Loucy (cell line): ENCODE measurements at regions not wholly inside any gene's neighbourhood (a gene's known extent, or its start where the extent isn't known, plus 50 kb on each side); places are given as distances from the start of the nearest gene placed in this dataset.

ENCODE experiments used
- H2AFZ ChIP-seq: fragments of 200-600 bp; sonication (generic); 2 replicates; pipeline ENCODE4 v1.6.0; 2016; ENCODE audit warnings: antibody characterized with exemption, mild to moderate bottlenecking, low read length, moderate library complexity
- H3F3A ChIP-seq: fragments of 200-600 bp; 2 replicates; pipeline ENCODE4 v1.6.0; 2016; ENCODE audit warnings: antibody characterized with exemption, low read depth, mild to moderate bottlenecking
- H3K27me3 ChIP-seq: fragments of 200-600 bp; sonication (generic); 2 replicates; pipeline ENCODE4 v1.6.1; 2014; ENCODE audit warnings: low read length, mild to moderate bottlenecking; ENCODE audit not compliant: insufficient read depth, poor library complexity, severe bottlenecking
- H3K36me3 ChIP-seq: fragments of 200-600 bp; sonication (generic); 2 replicates; pipeline ENCODE4 v1.6.1; 2016; ENCODE audit warnings: low read length; ENCODE audit not compliant: insufficient read depth
- H3K4me1 ChIP-seq: fragments of 200-600 bp; sonication (generic); 2 replicates; pipeline ENCODE4 v1.5.1; 2014; ENCODE audit warnings: low read length, mild to moderate bottlenecking; ENCODE audit not compliant: insufficient read depth, poor library complexity, severe bottlenecking
- H3K4me2 ChIP-seq: fragments of 200-600 bp; sonication (generic); 2 replicates; pipeline ENCODE4 v1.6.0; 2014; ENCODE audit warnings: antibody characterized with exemption, low read length, low read depth, mild to moderate bottlenecking; ENCODE audit not compliant: poor library complexity, severe bottlenecking
- H3K4me3 ChIP-seq: fragments of 200-600 bp; sonication (generic); 2 replicates; pipeline ENCODE4 v1.5.1; 2014; ENCODE audit warnings: low read length, mild to moderate bottlenecking, mixed read lengths; ENCODE audit not compliant: poor library complexity, severe bottlenecking
- H3K79me2 ChIP-seq: fragments of 200-600 bp; sonication (generic); 2 replicates; pipeline ENCODE4 v1.6.1; 2014; ENCODE audit warnings: low read length; ENCODE audit not compliant: insufficient read depth
- H3K9ac ChIP-seq: fragments of 200-600 bp; sonication (generic); 2 replicates; pipeline ENCODE4 v1.6.0; 2014; ENCODE audit warnings: mild to moderate bottlenecking, low read depth, low read length, moderate library complexity; ENCODE audit not compliant: poor library complexity, severe bottlenecking
- H3K9me2 ChIP-seq: fragments of 200-600 bp; sonication (generic); replicated peaks from 2 replicates; pipeline ENCODE4 v1.6.1; 2016; ENCODE audit warnings: low read depth, low read length, mixed read lengths
- H3K9me3 ChIP-seq: fragments of 200-600 bp; sonication (generic); 2 replicates; pipeline ENCODE4 v1.6.1; 2014; ENCODE audit warnings: mild to moderate bottlenecking, antibody characterized with exemption, low read length, low read depth; ENCODE audit not compliant: insufficient read depth
- H4K20me1 ChIP-seq: fragments of 200-600 bp; sonication (generic); 2 replicates; pipeline ENCODE4 v1.6.0; 2014; ENCODE audit warnings: antibody characterized with exemption, low read length, mild to moderate bottlenecking; ENCODE audit not compliant: insufficient read depth, poor library complexity, severe bottlenecking
- CTCF ChIP-seq: fragments of 200-600 bp; sonication (generic); conservative IDR thresholded peaks from 2 replicates; pipeline ENCODE4 v1.5.1; 2014; ENCODE audit warnings: mild to moderate bottlenecking, antibody characterized with exemption, low read length
- EZH2phosphoT487 ChIP-seq: fragments of 200-600 bp; IDR thresholded peaks from 2 replicates; pipeline ENCODE4 v1.6.1; 2018; ENCODE audit warnings: antibody characterized with exemption, mild to moderate bottlenecking, moderate library complexity, borderline replicate concordance

- no peaks in the 10 kb centered on the region for H3K4me1 ChIP-seq
- H3K9me2 ChIP-seq, result no peaks in the 10 kb centered on the region; the same call in 1 of the 2 replicates
- H3K79me2 ChIP-seq, result no peaks in the 10 kb centered on the region
- no peaks in the 10 kb centered on the region for H3K36me3 ChIP-seq
- no peak overlapping the region for H3K4me2 ChIP-seq
- H3F3A ChIP-seq, result no peaks in the 10 kb centered on the region
- no peaks in the 10 kb centered on the region for H3K27me3 ChIP-seq
- no peak overlapping the region for H3K9ac ChIP-seq
- no peaks in the 10 kb centered on the region for H3K9me3 ChIP-seq
- no peak for TF ChIP-seq EZH2phosphoT487
- TF ChIP-seq CTCF, result no peak
- H3K4me3 ChIP-seq, result no peak overlapping the region
- no peaks in the 10 kb centered on the region for H4K20me1 ChIP-seq
- no peak overlapping the region for H2AFZ ChIP-seq
Measured at GRCh38 chr13:33525763-33526162, 240.2 kb upstream of the STARD13 start.

- H3K9me2 ChIP-seq, result no peaks in the 10 kb centered on the region; the same call in 1 of the 2 replicates
- no peak for TF ChIP-seq CTCF
- no peak for TF ChIP-seq EZH2phosphoT487
- no peaks in the 10 kb centered on the region for H3K9me3 ChIP-seq
- no peaks in the 10 kb centered on the region for H3K4me1 ChIP-seq
- H4K20me1 ChIP-seq, result no peaks in the 10 kb centered on the region
- H3K27me3 ChIP-seq, result no peaks in the 10 kb centered on the region
- peak overlapping the region; percentile 80; the same call in 1 of the 2 replicates for H2AFZ ChIP-seq
- H3K4me3 ChIP-seq, result no peak overlapping the region
- H3K9ac ChIP-seq, result no peak overlapping the region
- no peaks in the 10 kb centered on the region for H3F3A ChIP-seq
- no peak overlapping the region for H3K4me2 ChIP-seq
- no peaks in the 10 kb centered on the region for H3K36me3 ChIP-seq
- no peaks in the 10 kb centered on the region for H3K79me2 ChIP-seq
Measured at GRCh38 chr13:33526718-33527117, 241.2 kb upstream of the STARD13 start.

DNA sequence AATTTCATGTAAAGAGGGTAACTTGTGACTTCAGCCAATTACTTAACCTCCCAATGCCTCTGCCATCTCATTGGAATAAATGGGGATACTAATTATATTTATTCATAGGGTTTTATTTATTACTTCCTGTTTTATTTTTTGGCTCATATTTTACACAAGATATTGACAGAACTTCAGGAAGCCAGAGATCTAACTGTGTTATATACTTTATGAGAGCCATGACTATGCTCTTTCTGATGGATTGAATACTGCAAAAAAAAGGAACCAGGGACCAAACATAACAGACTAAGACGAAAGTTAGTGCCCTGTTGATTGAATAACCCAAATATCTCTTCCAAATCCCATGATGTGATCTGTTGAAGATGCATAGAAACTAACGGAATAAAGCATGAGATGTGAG lies 243.3 kb upstream of the STARD13 start:
- Histone ChIP-seq H3K9me3 (no peaks in the 10 kb centered on the region), H3K4me3 (no peak overlapping the region), H3K4me1 (no peaks in the 10 kb centered on the region), H3K36me3 (no peaks in the 10 kb centered on the region), H2AFZ (no peak overlapping the region), H4K20me1 (no peaks in the 10 kb centered on the region), H3K79me2 (no peaks in the 10 kb centered on the region), H3K4me2 (no peak overlapping the region), H3K9me2 (no peaks in the 10 kb centered on the region), H3K9ac (no peak overlapping the region), H3K27me3 (no peaks in the 10 kb centered on the region), H3F3A (no peaks in the 10 kb centered on the region)
- TF ChIP-seq CTCF, result no peak
- TF ChIP-seq EZH2phosphoT487, result no peak
